ENCODE measurements at regions not wholly inside any gene's neighbourhood (a gene's known extent, or its start where the extent isn't known, plus 50 kb on each side); places are given as distances from the start of the nearest gene placed in this dataset.

DNA sequence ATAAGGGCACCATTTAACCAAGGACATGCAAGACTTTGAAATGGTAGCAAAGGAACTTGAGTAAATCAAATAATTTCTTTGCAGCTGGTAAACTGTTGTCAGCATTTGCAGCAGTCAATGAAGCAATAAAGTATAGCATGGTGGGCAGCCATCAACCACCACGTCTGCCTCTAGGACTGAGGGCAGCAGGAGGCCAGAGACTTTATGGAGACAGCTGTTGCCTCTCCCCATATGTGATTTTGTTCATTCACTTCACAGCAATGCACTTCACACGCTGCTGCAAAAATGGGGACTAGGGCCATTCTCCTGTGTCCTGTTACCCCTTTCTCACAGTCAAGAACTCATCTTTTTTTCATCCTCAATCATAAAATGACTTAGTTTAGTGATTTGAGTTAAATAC, 51.3 kb upstream of the PCDH9 start:
- no TSS peak for BruUV-seq (replicated peaks)
- POLR2A ChIA-PET: no interaction called here
- no peak for TF ChIP-seq ZNF311 (CRISPR knock-in tag; IDR thresholded peaks at IDR 0.05)
- no peak for TF ChIP-seq NEUROD1 (IDR thresholded peaks at IDR 0.05; ENCODE audit: borderline replicate concordance, low read depth, low read length, partially characterized antibody)
- TF ChIP-seq SMARCE1 (IDR thresholded peaks at IDR 0.05): no peak
- no peak for TF ChIP-seq ILK (tag; IDR thresholded peaks at IDR 0.05; ENCODE audit: borderline replicate concordance, low read depth)
- TF ChIP-seq ZNF766 (CRISPR knock-in tag; conservative IDR thresholded peaks at IDR 0.05): no peak
- no peak for TF ChIP-seq ARID1B (IDR thresholded peaks at IDR 0.05)
- TF ChIP-seq PTTG1 (tag; IDR thresholded peaks at IDR 0.05; ENCODE audit: low read depth): no peak
- TF ChIP-seq PRPF4 (IDR thresholded peaks at IDR 0.05; ENCODE audit: insufficient read depth, low read depth, low read length, poor library complexity, severe bottlenecking): no peak
- TF ChIP-seq SIRT6 (IDR thresholded peaks at IDR 0.05; ENCODE audit: low read depth, low read length): no peak
- TF ChIP-seq ELF2 (CRISPR knock-in tag; IDR thresholded peaks at IDR 0.05): no peak
- TF ChIP-seq GTF2A2 (tag; IDR thresholded peaks at IDR 0.05): no peak
- no peak for TF ChIP-seq MAFF (IDR thresholded peaks at IDR 0.05; ENCODE audit: low read length)
- TF ChIP-seq, protein P1, sequence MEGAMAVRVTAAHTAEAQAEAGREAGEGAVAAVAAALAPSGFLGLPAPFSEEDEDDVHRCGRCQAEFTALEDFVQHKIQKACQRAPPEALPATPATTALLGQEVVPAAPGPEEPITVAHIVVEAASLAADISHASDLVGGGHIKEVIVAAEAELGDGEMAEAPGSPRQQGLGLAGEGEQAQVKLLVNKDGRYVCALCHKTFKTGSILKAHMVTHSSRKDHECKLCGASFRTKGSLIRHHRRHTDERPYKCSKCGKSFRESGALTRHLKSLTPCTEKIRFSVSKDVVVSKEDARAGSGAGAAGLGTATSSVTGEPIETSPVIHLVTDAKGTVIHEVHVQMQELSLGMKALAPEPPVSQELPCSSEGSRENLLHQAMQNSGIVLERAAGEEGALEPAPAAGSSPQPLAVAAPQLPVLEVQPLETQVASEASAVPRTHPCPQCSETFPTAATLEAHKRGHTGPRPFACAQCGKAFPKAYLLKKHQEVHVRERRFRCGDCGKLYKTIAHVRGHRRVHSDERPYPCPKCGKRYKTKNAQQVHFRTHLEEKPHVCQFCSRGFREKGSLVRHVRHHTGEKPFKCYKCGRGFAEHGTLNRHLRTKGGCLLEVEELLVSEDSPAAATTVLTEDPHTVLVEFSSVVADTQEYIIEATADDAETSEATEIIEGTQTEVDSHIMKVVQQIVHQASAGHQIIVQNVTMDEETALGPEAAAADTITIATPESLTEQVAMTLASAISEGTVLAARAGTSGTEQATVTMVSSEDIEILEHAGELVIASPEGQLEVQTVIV (CRISPR knock-in tag; IDR thresholded peaks at IDR 0.05; ENCODE audit: borderline replicate concordance): no peak
- TF ChIP-seq, protein P2, sequence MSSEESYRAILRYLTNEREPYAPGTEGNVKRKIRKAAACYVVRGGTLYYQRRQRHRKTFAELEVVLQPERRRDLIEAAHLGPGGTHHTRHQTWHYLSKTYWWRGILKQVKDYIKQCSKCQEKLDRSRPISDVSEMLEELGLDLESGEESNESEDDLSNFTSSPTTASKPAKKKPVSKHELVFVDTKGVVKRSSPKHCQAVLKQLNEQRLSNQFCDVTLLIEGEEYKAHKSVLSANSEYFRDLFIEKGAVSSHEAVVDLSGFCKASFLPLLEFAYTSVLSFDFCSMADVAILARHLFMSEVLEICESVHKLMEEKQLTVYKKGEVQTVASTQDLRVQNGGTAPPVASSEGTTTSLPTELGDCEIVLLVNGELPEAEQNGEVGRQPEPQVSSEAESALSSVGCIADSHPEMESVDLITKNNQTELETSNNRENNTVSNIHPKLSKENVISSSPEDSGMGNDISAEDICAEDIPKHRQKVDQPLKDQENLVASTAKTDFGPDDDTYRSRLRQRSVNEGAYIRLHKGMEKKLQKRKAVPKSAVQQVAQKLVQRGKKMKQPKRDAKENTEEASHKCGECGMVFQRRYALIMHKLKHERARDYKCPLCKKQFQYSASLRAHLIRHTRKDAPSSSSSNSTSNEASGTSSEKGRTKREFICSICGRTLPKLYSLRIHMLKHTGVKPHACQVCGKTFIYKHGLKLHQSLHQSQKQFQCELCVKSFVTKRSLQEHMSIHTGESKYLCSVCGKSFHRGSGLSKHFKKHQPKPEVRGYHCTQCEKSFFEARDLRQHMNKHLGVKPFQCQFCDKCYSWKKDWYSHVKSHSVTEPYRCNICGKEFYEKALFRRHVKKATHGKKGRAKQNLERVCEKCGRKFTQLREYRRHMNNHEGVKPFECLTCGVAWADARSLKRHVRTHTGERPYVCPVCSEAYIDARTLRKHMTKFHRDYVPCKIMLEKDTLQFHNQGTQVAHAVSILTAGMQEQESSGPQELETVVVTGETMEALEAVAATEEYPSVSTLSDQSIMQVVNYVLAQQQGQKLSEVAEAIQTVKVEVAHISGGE (CRISPR knock-in tag; IDR thresholded peaks at IDR 0.05): no peak
- TF ChIP-seq GABPA (tag; conservative IDR thresholded peaks at IDR 0.05; ENCODE audit: low read depth): no peak
- TF ChIP-seq ZNF23 (CRISPR knock-in tag; IDR thresholded peaks at IDR 0.05): no peak
- TF ChIP-seq RBM15 (IDR thresholded peaks at IDR 0.05; ENCODE audit: insufficient read depth, low read length): no peak
- no peak for TF ChIP-seq FOXA1 (IDR thresholded peaks at IDR 0.05; ENCODE audit: borderline replicate concordance)
- ATAC-seq (no peak), FAIRE-seq (no peak), DNase-seq (ENCODE audit: extremely low read depth in 1 of 4, low spot score in 3 of 4) (no peak)
- no peak overlapping the region for H3K4me3 ChIP-seq
- H3K36me3 ChIP-seq (ENCODE audit: control insufficient read depth, insufficient read depth, low read length): no peaks in the 10 kb centered on the region
- no peaks in the 10 kb centered on the region for H3K79me2 ChIP-seq (ENCODE audit: control insufficient read depth, insufficient read depth, low read length)
- intact Hi-C loops (cut with micrococcal nuclease) (no loop called here), in situ Hi-C loops (cut with MboI) (no loop called here)
- H3K9me3 ChIP-seq (replicated peaks; ENCODE audit: control insufficient read depth, insufficient read depth, low read depth, low read length): no peaks in the 10 kb centered on the region
- H3K9me1 ChIP-seq (ENCODE audit: control insufficient read depth, insufficient read depth, low read length): no peaks in the 10 kb centered on the region
- H2AFZ ChIP-seq (ENCODE audit: low read depth, low read length): no peak overlapping the region
- H3K27me3 ChIP-seq (ENCODE audit: control insufficient read depth in 2 of 2, insufficient read depth in 2 of 2, low read length in 2 of 2): no peaks in the 10 kb centered on the region
- 0% methylated on average over 2 of the region's 2 CpGs for WGBS (ENCODE audit: insufficient coverage, low coverage, missing lambda C conversion rate)
- H3K27ac ChIP-seq (ENCODE audit: extremely low read depth, low read depth, low read length): no peak overlapping the region
- CTCF ChIA-PET (ENCODE audit: low intra/inter-chr PET ratio): no interaction called here
- H3K9ac ChIP-seq (ENCODE audit: insufficient read depth in 1 of 2, low read depth in 2 of 2, low read length in 2 of 2): no peak overlapping the region
- no peaks in the 10 kb centered on the region for H4K20me1 ChIP-seq (replicated peaks; ENCODE audit: control insufficient read depth, insufficient read depth, low read length)
- no peaks in the 10 kb centered on the region for H3K4me1 ChIP-seq (replicated peaks in 1 of 2; ENCODE audit: control insufficient read depth in 2 of 2, insufficient read depth in 2 of 2, low read length in 2 of 2)
- H3K4me2 ChIP-seq (ENCODE audit: insufficient read depth, low read length): no peak overlapping the region

All from K562 (cell line).